ENCODE measurements at regions not wholly inside any gene's neighbourhood (a gene's known extent, or its start where the extent isn't known, plus 50 kb on each side); places are given as distances from the start of the nearest gene placed in this dataset.

- no peaks in the 10 kb centered on the region for H3K36me3 ChIP-seq (replicated peaks in 1 of 2; ENCODE audit: control insufficient read depth in 2 of 2, insufficient read depth in 2 of 2, low read length in 2 of 2)
- H2BK15ac ChIP-seq (ENCODE audit: low read length): no peak overlapping the region
- H2BK120ac ChIP-seq (ENCODE audit: low read depth, low read length): no peak overlapping the region
- no peak overlapping the region for H3K4me3 ChIP-seq (ENCODE audit: low read length in 2 of 2)
- no peak overlapping the region for H3K27ac ChIP-seq (replicated peaks; ENCODE audit: low read length)
- no peak overlapping the region for H2BK12ac ChIP-seq (ENCODE audit: low read length)
- no peak overlapping the region for H3K18ac ChIP-seq (ENCODE audit: low read length)
- H3K79me1 ChIP-seq (ENCODE audit: low read depth, low read length): no peaks in the 10 kb centered on the region
- H2BK5ac ChIP-seq (ENCODE audit: low read length): no peak overlapping the region
- H3K14ac ChIP-seq (ENCODE audit: low read length): no peak overlapping the region
- H2AFZ ChIP-seq (ENCODE audit: low read length): no peak overlapping the region
- no peaks in the 10 kb centered on the region for H3K4me1 ChIP-seq (ENCODE audit: control insufficient read depth in 2 of 2, insufficient read depth in 1 of 2, low read depth in 1 of 2, low read length in 2 of 2)
- H3K27me3 ChIP-seq (ENCODE audit: control insufficient read depth in 3 of 3, insufficient read depth in 3 of 3, low read depth in 1 of 3, low read length in 3 of 3): peaks cover 0 to 18% (median 0%) of the 10 kb centered on the region in 3 experiments
- H4K8ac ChIP-seq (ENCODE audit: low read depth, low read length): no peak overlapping the region
- H3K4ac ChIP-seq (ENCODE audit: low read length): no peak overlapping the region
- DNase-seq (ENCODE audit: low spot score): no peak
- no peak overlapping the region for H4K91ac ChIP-seq (ENCODE audit: low read depth, low read length, poor library complexity)
- no peak overlapping the region for H3K23ac ChIP-seq (ENCODE audit: low read depth, low read length, poor library complexity)
- H2AK5ac ChIP-seq (ENCODE audit: low read depth, low read length): no peak overlapping the region
- no peaks in the 10 kb centered on the region for H3K9me3 ChIP-seq (replicated peaks in 1 of 2; ENCODE audit: control insufficient read depth in 2 of 2, insufficient read depth in 1 of 2, low read depth in 1 of 2, low read length in 2 of 2)
- no peak overlapping the region for H3K4me2 ChIP-seq (ENCODE audit: insufficient read depth, low read length, poor library complexity, severe bottlenecking)
- no peak overlapping the region for H3K9ac ChIP-seq (ENCODE audit: low read depth, low read length, poor library complexity)
These were observed 147.1 kb downstream of the OR2B2 start for GRCh38 chr6:27765028-27765590.

GRCh38 chr6:27761391-27761790 lies 150.8 kb downstream of the OR2B2 start:
- DNase-seq (ENCODE audit: low spot score): no peak
- no peak overlapping the region for H4K8ac ChIP-seq (ENCODE audit: low read depth, low read length)
- H2BK120ac ChIP-seq (ENCODE audit: low read depth, low read length): no peak overlapping the region
- no peaks in the 10 kb centered on the region for H3K79me1 ChIP-seq (ENCODE audit: low read depth, low read length)
- H3K14ac ChIP-seq (ENCODE audit: low read length): no peak overlapping the region
- no peak overlapping the region for H3K4me2 ChIP-seq (ENCODE audit: insufficient read depth, low read length, poor library complexity, severe bottlenecking)
- H2BK5ac ChIP-seq (ENCODE audit: low read length): no peak overlapping the region
- no peaks in the 10 kb centered on the region for H3K36me3 ChIP-seq (replicated peaks in 1 of 2; ENCODE audit: control insufficient read depth in 2 of 2, insufficient read depth in 2 of 2, low read length in 2 of 2)
- H3K4me3 ChIP-seq (ENCODE audit: low read length in 2 of 2): no peak overlapping the region
- no CpG with 5 or more reads among the region's 7 CpGs for WGBS, 2 donors (ENCODE audit: extremely low coverage in 2 of 2, insufficient read length in 2 of 2, insufficient replicate concordance in 1 of 2)
- H3K4me1 ChIP-seq (ENCODE audit: control insufficient read depth in 2 of 2, insufficient read depth in 1 of 2, low read depth in 1 of 2, low read length in 2 of 2): peaks cover 0 to 6% of the 10 kb centered on the region in 2 donors
- H2AK5ac ChIP-seq (ENCODE audit: low read depth, low read length): no peak overlapping the region
- H2BK12ac ChIP-seq (ENCODE audit: low read length): no peak overlapping the region
- no peaks in the 10 kb centered on the region for H3K9me3 ChIP-seq (replicated peaks in 1 of 2; ENCODE audit: control insufficient read depth in 2 of 2, insufficient read depth in 1 of 2, low read depth in 1 of 2, low read length in 2 of 2)
- peaks cover 0 to 15% (median 0%) of the 10 kb centered on the region in 3 experiments for H3K27me3 ChIP-seq (ENCODE audit: control insufficient read depth in 3 of 3, insufficient read depth in 3 of 3, low read depth in 1 of 3, low read length in 3 of 3)
- no peak overlapping the region for H3K9ac ChIP-seq (ENCODE audit: low read depth, low read length, poor library complexity)
- no peak overlapping the region for H2AFZ ChIP-seq (ENCODE audit: low read length)
- H3K27ac ChIP-seq (replicated peaks; ENCODE audit: low read length): no peak overlapping the region
- no peak overlapping the region for H4K91ac ChIP-seq (ENCODE audit: low read depth, low read length, poor library complexity)
- no peak overlapping the region for H3K18ac ChIP-seq (ENCODE audit: low read length)
- H3K4ac ChIP-seq (ENCODE audit: low read length): no peak overlapping the region
- no peak overlapping the region for H2BK15ac ChIP-seq (ENCODE audit: low read length)
- no peak overlapping the region for H3K23ac ChIP-seq (ENCODE audit: low read depth, low read length, poor library complexity)

- Histone ChIP-seq H2BK5ac (ENCODE audit: low read length) (no peak overlapping the region), H2AFZ (ENCODE audit: low read length) (no peak overlapping the region), H3K9ac (ENCODE audit: low read depth, low read length, poor library complexity) (no peak overlapping the region), H3K4me3 (ENCODE audit: low read length in 2 of 2) (no peak overlapping the region), H3K79me1 (ENCODE audit: low read depth, low read length) (no peaks in the 10 kb centered on the region), H3K27ac (replicated peaks; ENCODE audit: low read length) (no peak overlapping the region), H3K4me2 (ENCODE audit: insufficient read depth, low read length, poor library complexity, severe bottlenecking) (no peak overlapping the region), H3K4me1 (ENCODE audit: control insufficient read depth in 2 of 2, insufficient read depth in 1 of 2, low read depth in 1 of 2, low read length in 2 of 2) (peaks cover 0 to 6% of the 10 kb centered on the region in 2 donors), H3K27me3 (ENCODE audit: control insufficient read depth in 3 of 3, insufficient read depth in 3 of 3, low read depth in 1 of 3, low read length in 3 of 3) (peaks cover 0 to 23% (median 0%) of the 10 kb centered on the region in 3 experiments), H3K14ac (ENCODE audit: low read length) (no peak overlapping the region), H3K36me3 (replicated peaks in 1 of 2; ENCODE audit: control insufficient read depth in 2 of 2, insufficient read depth in 2 of 2, low read length in 2 of 2) (no peaks in the 10 kb centered on the region), H3K18ac (ENCODE audit: low read length) (no peak overlapping the region), H3K9me3 (replicated peaks in 1 of 2; ENCODE audit: control insufficient read depth in 2 of 2, insufficient read depth in 1 of 2, low read depth in 1 of 2, low read length in 2 of 2) (no peaks in the 10 kb centered on the region), H4K8ac (ENCODE audit: low read depth, low read length) (no peak overlapping the region), H2BK120ac (ENCODE audit: low read depth, low read length) (no peak overlapping the region), H3K4ac (ENCODE audit: low read length) (no peak overlapping the region), H3K23ac (ENCODE audit: low read depth, low read length, poor library complexity) (no peak overlapping the region), H2BK15ac (ENCODE audit: low read length) (no peak overlapping the region), H2AK5ac (ENCODE audit: low read depth, low read length) (no peak overlapping the region), H2BK12ac (ENCODE audit: low read length) (no peak overlapping the region), H4K91ac (ENCODE audit: low read depth, low read length, poor library complexity) (no peak overlapping the region)
- no peak for DNase-seq (ENCODE audit: low spot score)
- WGBS, 2 donors (ENCODE audit: extremely low coverage in 2 of 2, insufficient read length in 2 of 2, insufficient replicate concordance in 1 of 2): no CpG with 5 or more reads among the region's 2 CpGs
These were observed 151.7 kb downstream of the OR2B2 start for GRCh38 chr6:27760464-27760863.

GRCh38 chr6:27759930-27760329 lies 152.3 kb downstream of the OR2B2 start:
- H3K9ac ChIP-seq (ENCODE audit: low read depth, low read length, poor library complexity): no peak overlapping the region
- no peak overlapping the region for H3K4me3 ChIP-seq (ENCODE audit: low read length in 2 of 2)
- no peak overlapping the region for H2AK5ac ChIP-seq (ENCODE audit: low read depth, low read length)
- no peak overlapping the region for H3K14ac ChIP-seq (ENCODE audit: low read length)
- H3K23ac ChIP-seq (ENCODE audit: low read depth, low read length, poor library complexity): no peak overlapping the region
- H2BK15ac ChIP-seq (ENCODE audit: low read length): no peak overlapping the region
- WGBS, 2 donors (ENCODE audit: extremely low coverage in 2 of 2, insufficient read length in 2 of 2, insufficient replicate concordance in 1 of 2): no CpG with 5 or more reads among the region's 1 CpG
- H3K4me2 ChIP-seq (ENCODE audit: insufficient read depth, low read length, poor library complexity, severe bottlenecking): no peak overlapping the region
- no peak overlapping the region for H2AFZ ChIP-seq (ENCODE audit: low read length)
- H2BK12ac ChIP-seq (ENCODE audit: low read length): no peak overlapping the region
- H3K9me3 ChIP-seq (replicated peaks in 1 of 2; ENCODE audit: control insufficient read depth in 2 of 2, insufficient read depth in 1 of 2, low read depth in 1 of 2, low read length in 2 of 2): no peaks in the 10 kb centered on the region
- H3K36me3 ChIP-seq (replicated peaks in 1 of 2; ENCODE audit: control insufficient read depth in 2 of 2, insufficient read depth in 2 of 2, low read length in 2 of 2): no peaks in the 10 kb centered on the region
- H3K79me1 ChIP-seq (ENCODE audit: low read depth, low read length): no peaks in the 10 kb centered on the region
- no peak for DNase-seq (ENCODE audit: low spot score)
- no peak overlapping the region for H4K8ac ChIP-seq (ENCODE audit: low read depth, low read length)
- peaks cover 0 to 27% (median 0%) of the 10 kb centered on the region in 3 experiments for H3K27me3 ChIP-seq (ENCODE audit: control insufficient read depth in 3 of 3, insufficient read depth in 3 of 3, low read depth in 1 of 3, low read length in 3 of 3)
- no peak overlapping the region for H2BK120ac ChIP-seq (ENCODE audit: low read depth, low read length)
- H2BK5ac ChIP-seq (ENCODE audit: low read length): no peak overlapping the region
- H3K18ac ChIP-seq (ENCODE audit: low read length): no peak overlapping the region
- peaks cover 0 to 6% of the 10 kb centered on the region in 2 donors for H3K4me1 ChIP-seq (ENCODE audit: control insufficient read depth in 2 of 2, insufficient read depth in 1 of 2, low read depth in 1 of 2, low read length in 2 of 2)
- no peak overlapping the region for H3K27ac ChIP-seq (replicated peaks; ENCODE audit: low read length)
- no peak overlapping the region for H4K91ac ChIP-seq (ENCODE audit: low read depth, low read length, poor library complexity)
- no peak overlapping the region for H3K4ac ChIP-seq (ENCODE audit: low read length)
